ENCODE measurements at regions not wholly inside any gene's neighbourhood (a gene's known extent, or its start where the extent isn't known, plus 50 kb on each side); places are given as distances from the start of the nearest gene placed in this dataset.

- peaks cover 0 to 23% (median 0%) of the 10 kb centered on the region in 3 donors for H3K9me3 ChIP-seq
- no peak for ATAC-seq
- H3K36me3 ChIP-seq: no peaks in the 10 kb centered on the region
- no peak overlapping the region for H3K27ac ChIP-seq
- WGBS, 2 donors (ENCODE audit: low coverage in 1 of 2): 80 to 84% methylated on average over 14 to 16 of the region's 20 CpGs
- TF ChIP-seq POLR2AphosphoS5 (IDR thresholded peaks at IDR 0.05) (no peak), CTCF (IDR thresholded peaks at IDR 0.05) (no peak), POLR2A (IDR thresholded peaks at IDR 0.05) (no peak), EP300 (IDR thresholded peaks at IDR 0.05) (no peak)
- peaks cover 24% of the 10 kb centered on the region for H3K27me3 ChIP-seq
- H3K4me1 ChIP-seq: no peaks in the 10 kb centered on the region
- H3K4me3 ChIP-seq: no peak overlapping the region
Observed at GRCh38 chr19:30634996-30635975, 263.1 kb downstream of the ZNF536 start.

GRCh38 chr19:30634131-30634830 is 262.1 kb downstream of the ZNF536 start:
- ATAC-seq: no peak
- 19 to 46% methylated on average over 7 to 14 of the region's 19 CpGs for WGBS, 2 donors (ENCODE audit: low coverage in 1 of 2)
- Histone ChIP-seq H3K4me1 (no peaks in the 10 kb centered on the region), H3K4me3 (no peak overlapping the region), H3K27ac (no peak overlapping the region), H3K9me3 (peaks cover 0 to 18% (median 0%) of the 10 kb centered on the region in 3 donors), H3K36me3 (no peaks in the 10 kb centered on the region), H3K27me3 (peaks cover 24% of the 10 kb centered on the region)
- TF ChIP-seq POLR2AphosphoS5 (IDR thresholded peaks at IDR 0.05): no peak
- no peak for TF ChIP-seq POLR2A (IDR thresholded peaks at IDR 0.05)
- no peak for TF ChIP-seq EP300 (IDR thresholded peaks at IDR 0.05)
- no peak for TF ChIP-seq CTCF (IDR thresholded peaks at IDR 0.05)

DNA sequence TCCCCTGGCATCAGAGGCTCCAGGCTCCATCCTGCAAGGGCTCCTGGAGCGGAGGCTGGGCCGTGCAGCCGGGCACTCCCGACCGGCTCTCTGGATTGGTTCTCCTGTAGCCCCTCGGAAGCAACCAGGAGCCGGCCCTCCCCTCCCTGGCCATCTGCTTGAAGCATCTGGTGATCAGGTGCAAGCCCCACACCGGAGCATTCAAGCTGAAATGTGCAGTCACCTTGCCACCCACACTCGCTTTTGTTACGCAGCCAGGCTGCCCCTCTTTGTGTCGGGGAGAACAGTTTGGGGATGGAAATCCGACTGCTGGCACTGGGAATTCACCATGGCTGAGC is 258.8 kb downstream of the ZNF536 start:
- H3K27ac ChIP-seq: no peak overlapping the region
- peaks cover 31% of the 10 kb centered on the region for H3K27me3 ChIP-seq
- no peaks in the 10 kb centered on the region for H3K4me1 ChIP-seq
- H3K4me3 ChIP-seq: no peak overlapping the region
- no peaks in the 10 kb centered on the region for H3K36me3 ChIP-seq
- no peak for ATAC-seq
- TF ChIP-seq POLR2A (IDR thresholded peaks at IDR 0.05) (no peak), EP300 (IDR thresholded peaks at IDR 0.05) (no peak), POLR2AphosphoS5 (IDR thresholded peaks at IDR 0.05) (no peak), CTCF (IDR thresholded peaks at IDR 0.05) (no peak)
- no peaks in the 10 kb centered on the region for H3K9me3 ChIP-seq
- 90% methylated on average over 4 of the region's 12 CpGs; no CpG with 5 or more reads in 1 of the 2 donors for WGBS, 2 donors (ENCODE audit: low coverage in 1 of 2)

GRCh38 chr19:30630289-30631032 is 258.3 kb downstream of the ZNF536 start:
- WGBS, 2 donors (ENCODE audit: low coverage in 1 of 2): 59 to 63% methylated on average over 5 to 9 of the region's 14 CpGs
- no peak for ATAC-seq
- H3K27me3 ChIP-seq: peaks cover 31% of the 10 kb centered on the region
- H3K27ac ChIP-seq: no peak overlapping the region
- no peaks in the 10 kb centered on the region for H3K4me1 ChIP-seq
- no peak overlapping the region for H3K4me3 ChIP-seq
- no peaks in the 10 kb centered on the region for H3K9me3 ChIP-seq
- TF ChIP-seq POLR2A (IDR thresholded peaks at IDR 0.05): no peak
- no peak for TF ChIP-seq CTCF (IDR thresholded peaks at IDR 0.05)
- no peak for TF ChIP-seq POLR2AphosphoS5 (IDR thresholded peaks at IDR 0.05)
- no peak for TF ChIP-seq EP300 (IDR thresholded peaks at IDR 0.05)
- H3K36me3 ChIP-seq: no peaks in the 10 kb centered on the region

Measured in gastroesophageal sphincter (tissue), 4 donors.